GM18511 (cell line): ENCODE measurements at regions not wholly inside any gene's neighbourhood (a gene's known extent, or its start where the extent isn't known, plus 50 kb on each side); places are given as distances from the start of the nearest gene placed in this dataset.
A peak's percentile ranks its signal among the peaks of the same experiment; 100 is the strongest.

ENCODE experiments used
- ATAC-seq: cut with Tn5 transposase; IDR thresholded peaks from one replicate; pipeline ENCODE4 v1.9.1; 2021; ENCODE audit warnings: mild to moderate bottlenecking, moderate library complexity; ENCODE audit not compliant: unreplicated experiment

GRCh38 chr5:147162740-147163139, 72.1 kb upstream of the STK32A start:
- no peak for ATAC-seq

- no peak for ATAC-seq
Observed at GRCh38 chr5:147167529-147167928, 67.3 kb upstream of the STK32A start.

- ATAC-seq = no peak
Observed at GRCh38 chr5:147168578-147169327, 66.1 kb upstream of the STK32A start.

GRCh38 chr5:147169399-147169798, 65.4 kb upstream of the STK32A start:
- ATAC-seq = peak; percentile 71

- peak; percentile 26 for ATAC-seq
Observed at GRCh38 chr5:147169901-147170300, 64.9 kb upstream of the STK32A start.

GRCh38 chr5:147170603-147171002, 64.2 kb upstream of the STK32A start:
- peak; percentile 75 for ATAC-seq

GRCh38 chr5:147174671-147175265, 60.1 kb upstream of the STK32A start:
- no peak for ATAC-seq

GRCh38 chr5:147175516-147176097, 59.2 kb upstream of the STK32A start:
- ATAC-seq = no peak

GRCh38 chr5:147176422-147176821, 58.4 kb upstream of the STK32A start:
- no peak for ATAC-seq

GRCh38 chr5:147177125-147177840, 57.5 kb upstream of the STK32A start:
- no peak for ATAC-seq

- ATAC-seq = no peak
Observed at GRCh38 chr5:147179562-147180147, 55.2 kb upstream of the STK32A start.

- ATAC-seq = no peak
Observed at GRCh38 chr5:147180751-147181150, 54.1 kb upstream of the STK32A start.
